ENCODE measurements at regions not wholly inside any gene's neighbourhood (a gene's known extent, or its start where the extent isn't known, plus 50 kb on each side); places are given as distances from the start of the nearest gene placed in this dataset.

DNA sequence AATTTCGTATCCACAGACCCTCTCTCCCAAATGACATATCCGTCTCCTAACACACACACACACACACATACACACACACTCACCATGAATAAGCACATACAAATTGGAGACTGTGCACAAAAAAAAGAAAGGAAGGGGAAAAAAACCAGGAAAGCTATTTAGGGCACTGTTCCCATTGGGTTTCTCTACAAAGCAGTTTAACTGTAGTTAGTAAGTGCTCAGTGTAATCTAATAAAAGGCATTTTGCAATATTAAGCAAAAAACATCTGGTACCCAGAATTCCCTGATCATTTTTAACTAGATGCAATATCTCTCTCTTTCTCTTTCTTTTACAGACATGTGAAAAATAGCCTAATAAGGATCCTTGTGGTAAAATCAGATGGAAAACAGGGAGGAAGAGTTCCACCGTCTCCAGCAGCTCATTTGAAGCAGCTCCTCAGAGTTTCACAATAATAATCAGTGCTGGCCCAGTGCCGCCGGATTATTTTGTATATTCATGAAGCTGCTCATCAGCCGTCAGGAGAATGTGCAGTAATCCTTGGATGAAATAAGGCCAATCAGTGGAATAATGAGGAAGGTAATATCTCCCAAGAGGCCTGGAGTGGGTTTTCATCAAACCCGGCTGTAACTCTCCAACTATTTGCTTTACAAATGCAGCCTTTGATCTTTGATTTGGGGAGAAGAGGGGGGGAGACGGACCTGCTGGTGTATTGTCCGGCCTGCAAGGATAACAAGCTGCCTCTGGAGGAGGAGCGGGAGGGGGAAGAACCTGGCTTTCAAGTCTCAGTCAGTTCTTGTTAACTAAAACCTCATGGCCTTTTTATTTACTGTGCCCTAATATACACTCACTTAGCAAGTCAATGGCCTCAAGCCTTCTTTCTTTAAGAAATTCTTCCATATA, 227.6 kb upstream of the SMIM21 start:
- no peak for DNase-seq

DNA sequence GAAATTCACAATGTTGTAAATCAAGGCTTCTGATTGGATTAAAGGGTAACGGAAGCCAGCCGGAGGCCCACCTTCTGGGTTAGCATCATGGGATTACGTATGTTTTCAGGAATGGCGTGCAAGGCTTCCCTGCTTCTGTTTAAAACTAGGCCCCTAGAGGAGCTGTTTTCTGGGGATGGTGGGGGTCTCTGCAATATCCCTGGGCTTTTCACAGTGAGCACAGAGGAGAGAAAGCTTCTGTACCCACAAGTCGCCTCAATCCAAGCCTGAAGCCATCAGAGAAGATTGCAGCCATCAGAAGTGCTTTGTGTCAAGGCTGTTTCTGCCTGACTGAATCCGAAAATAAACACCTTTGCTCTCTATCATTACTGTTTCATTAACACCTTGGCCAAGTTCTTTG, 226.9 kb upstream of the SMIM21 start:
- no peak for DNase-seq

DNA sequence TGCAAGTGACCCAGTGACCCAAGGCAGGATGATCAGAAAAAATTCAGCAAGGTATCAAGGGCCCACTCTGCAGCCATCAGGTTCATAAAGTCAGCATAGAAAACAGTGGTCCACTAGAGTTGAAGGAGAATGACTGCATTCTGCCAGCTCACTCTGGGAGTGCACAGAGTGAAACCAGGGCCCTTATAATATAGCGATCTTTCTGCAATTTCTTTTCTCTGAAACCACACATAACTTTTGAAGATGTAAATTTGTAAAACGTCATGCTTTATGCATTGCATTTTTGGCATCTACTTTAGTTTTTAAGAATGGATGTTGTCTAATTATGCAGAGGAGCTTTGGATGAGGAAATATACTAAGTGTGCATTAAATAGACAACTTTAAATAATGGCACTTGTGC, 225.0 kb upstream of the SMIM21 start:
- DNase-seq, result no peak

DNA sequence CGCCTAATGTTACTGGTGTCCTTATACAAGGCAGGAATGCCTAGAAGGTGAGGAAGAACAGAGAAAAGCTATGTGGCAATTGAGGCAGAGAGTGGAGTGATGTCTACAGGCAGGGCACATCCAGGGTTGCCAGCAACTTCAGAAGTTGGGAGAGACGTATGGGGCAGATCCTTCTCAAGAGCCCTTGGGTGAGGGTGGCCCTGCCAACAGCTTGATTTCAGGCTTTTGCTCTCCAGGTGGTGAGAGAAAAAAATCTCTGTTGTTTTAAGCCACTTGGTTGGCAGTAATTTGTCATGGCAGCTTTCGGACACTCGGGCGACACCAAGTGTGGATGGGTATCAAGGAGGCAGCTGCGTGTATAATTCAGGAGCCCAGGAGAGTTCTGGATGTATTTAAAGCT, 217.4 kb upstream of the SMIM21 start:
- DNase-seq, result no peak

DNA sequence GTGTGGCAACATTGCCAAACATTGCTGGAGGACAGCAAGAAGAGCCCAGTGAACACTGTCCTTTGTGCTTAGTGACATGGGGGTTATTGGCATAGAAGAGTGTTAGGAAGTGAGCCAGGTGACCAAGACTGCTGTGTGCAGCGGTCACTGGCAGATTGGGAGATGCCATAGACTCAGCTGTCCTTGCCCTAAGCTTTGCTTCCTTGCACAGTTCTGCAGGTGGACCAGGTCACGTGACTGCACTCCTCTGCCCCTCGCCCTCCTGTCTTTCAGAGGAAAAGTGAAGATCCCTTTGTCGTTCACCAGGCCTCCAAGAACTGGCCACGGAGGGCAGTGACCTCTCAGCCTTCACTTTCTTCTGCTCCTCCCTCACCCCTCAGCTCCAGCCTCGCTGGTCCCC, 215.6 kb upstream of the SMIM21 start:
- no peak for DNase-seq

DNA sequence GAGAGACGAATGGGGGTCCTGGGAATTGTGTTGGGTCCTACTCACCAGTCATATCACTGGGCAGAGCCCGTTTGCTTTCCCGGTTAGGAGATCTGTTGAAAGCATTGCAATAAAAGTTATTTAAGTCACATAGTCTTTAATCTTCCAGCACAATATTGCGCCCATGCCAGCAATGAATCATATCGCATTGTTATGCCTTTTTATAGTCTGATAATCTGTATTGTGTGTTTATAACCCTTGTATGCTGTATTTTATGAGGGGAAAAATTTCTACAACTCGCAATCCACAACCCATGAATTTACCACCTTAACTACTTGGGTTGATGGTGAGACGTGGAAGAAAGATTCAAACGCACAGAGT, 211.9 kb upstream of the SMIM21 start:
- no peak for DNase-seq

DNA sequence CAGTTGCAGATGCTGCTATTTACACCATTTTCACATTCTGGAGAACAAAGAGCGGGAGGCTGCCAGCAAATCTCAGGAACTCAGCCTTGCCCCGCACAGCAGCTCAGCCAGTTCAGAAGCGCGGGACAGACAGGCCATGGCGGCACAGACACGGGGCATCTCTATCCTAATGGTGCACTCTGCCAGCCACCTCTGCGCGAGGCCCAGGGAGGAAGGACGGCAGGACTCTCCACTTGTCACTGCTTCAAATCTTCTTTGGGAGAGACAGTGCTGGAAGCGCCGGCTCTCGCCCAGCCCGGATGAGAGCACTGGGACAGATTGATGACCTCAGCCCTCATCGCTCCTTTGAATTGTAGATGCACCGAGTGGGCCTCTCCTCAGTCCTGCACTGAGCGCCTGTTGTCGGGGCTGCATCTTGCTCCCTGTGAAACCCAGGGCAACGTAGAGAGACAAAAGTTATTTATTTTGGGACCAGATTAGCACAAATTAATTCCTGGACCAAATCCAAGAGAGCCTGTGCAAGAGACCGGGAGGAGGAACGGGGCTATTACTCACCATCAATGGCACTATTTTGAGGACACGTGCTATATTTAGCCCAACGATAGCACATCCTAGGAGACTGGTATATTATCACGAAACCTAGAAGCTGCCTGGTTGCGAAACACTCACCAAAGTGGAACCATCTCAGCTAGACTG, 211.4 kb upstream of the SMIM21 start:
- DNase-seq, result peak; percentile 85

DNA sequence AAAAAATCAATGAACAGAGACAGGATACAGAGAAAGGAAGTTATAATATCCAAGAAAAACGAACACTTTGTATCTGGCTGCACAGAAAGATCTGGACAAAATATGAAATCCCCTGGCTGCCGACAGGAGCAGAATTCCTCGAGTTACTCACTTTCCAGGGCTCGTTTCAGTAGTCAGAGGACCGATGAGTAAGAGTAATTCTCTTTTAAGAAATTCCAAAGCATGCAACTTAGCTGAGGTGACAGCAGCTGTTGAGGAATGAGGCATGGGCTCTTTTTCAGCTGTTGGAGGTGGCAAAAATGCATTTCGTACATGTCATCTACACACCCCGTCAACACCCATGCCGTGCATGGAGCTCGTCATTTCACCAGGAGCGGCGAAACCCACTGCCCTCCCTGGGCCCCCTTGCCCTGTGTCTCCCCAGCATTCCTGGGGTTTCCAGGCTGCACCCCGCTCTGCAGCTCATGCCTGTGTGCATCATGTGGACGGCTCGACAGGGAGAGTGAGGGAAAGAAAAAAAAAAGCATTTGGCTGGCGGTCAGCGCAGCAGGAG, 210.8 kb upstream of the SMIM21 start:
- no peak for DNase-seq

DNA sequence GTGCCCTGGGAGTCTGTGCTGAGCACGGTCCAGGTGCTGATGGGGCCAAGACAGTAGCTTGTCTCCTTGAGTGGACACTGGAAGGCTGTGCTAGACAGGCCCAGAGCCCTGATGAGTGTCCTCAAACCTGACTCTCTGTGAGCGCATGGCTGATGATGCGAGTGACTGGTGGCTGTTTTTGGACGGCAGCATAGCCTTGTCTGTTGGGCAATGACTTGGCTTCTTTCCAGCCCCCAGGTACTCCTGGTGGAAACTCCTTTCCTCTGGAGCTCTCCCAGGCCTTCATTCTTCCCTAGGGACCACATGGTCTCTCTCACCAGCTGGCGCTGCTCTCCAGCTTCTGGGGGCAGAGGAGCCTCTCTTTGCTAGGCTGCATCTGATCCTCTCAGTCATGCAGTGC, 207.6 kb upstream of the SMIM21 start:
- DNase-seq, result no peak

DNA sequence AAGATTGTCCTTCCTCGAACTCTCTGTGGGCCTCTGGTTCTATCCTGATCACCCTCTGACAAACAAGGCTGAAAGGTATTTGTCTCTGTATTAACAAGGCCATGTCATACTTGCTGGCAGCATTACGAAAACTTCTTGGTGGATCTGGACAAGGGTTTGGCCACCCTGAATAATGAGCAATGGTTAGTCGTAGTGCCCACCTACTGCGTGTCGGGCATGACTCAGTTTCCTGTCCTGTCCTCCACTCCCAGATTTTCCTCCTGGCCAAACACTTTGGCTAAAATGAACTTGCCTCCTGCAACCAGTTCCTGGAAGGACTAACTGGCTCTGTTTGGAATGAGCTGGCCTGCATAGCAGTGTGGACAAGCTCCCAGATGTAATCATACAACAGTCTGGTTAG, 198.5 kb upstream of the SMIM21 start:
- DNase-seq, result no peak

DNA sequence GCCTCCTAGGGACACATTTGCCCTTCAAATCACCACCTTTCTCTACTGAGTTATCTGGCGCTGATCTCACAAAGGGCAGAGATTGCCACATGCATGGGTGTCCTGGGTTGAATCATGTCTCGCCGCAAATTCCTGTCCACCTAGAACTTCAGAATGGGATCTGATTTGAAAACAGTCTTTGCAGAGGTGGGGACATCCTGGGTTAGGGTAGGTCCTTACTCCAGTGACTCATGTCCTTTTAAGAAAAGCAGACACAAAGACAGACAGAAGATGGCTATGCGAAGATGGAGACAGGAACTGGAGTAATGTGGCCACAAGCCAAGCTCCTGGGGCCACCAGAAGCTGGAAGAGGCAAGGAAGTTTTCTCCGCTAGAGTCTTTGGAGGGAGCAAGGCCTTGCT, 197.4 kb upstream of the SMIM21 start:
- DNase-seq, result no peak

DNA sequence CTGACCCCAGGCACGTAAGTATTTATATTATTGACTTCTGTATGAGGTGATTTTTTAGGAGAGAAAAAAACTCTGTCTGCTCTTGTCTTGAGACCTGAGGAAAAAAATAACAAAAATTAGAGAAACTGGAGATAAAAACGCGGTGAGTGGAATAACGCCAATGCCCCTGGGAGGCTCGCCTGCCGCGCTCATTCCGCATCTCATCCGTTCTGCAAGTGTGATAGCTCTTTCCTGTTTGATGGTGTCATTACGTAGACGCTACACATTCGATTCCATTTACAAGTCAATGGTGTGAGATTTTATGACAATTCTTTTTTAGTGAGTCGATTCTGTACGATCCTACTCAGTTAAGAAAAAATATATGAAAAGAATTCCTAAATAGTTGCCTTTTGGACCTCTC, 194.3 kb upstream of the SMIM21 start:
- DNase-seq, result no peak

DNA sequence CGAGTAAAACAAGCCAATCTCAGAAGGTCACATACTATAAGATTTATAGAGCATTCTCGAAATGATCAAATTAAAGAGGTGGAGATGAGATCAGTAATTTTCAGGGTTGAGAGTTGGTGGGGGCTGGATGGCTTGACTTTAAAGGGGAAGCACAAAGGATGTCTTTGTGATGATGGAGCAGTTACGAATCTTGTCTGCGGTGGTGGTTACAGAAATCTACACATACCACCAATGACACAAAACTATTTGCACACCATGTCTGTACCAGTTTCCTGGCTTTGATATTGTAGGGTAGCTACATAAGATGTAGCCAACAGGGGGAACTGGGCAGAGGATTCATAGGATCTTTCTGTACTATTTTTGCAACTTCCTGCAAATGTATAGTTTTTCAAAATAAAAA, 190.6 kb upstream of the SMIM21 start:
- DNase-seq, result no peak

DNA sequence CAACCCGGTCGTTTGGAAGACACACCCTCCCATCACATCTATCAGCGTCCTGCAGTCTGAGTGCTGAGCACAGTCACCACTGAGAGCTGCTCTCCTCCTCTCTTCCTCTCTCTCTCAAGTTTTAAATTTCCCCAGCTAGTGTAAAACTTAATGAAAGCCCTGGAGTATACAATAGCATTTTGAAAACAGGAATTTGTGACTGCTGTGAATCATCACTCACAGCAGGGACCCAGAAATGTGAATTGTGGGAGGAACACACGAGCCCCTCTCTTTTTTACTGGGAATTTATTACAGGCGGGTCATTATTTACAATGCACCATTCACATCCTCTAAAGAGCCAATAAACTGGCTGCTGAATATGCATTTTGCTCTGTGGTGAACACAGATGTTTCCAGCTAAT, 185.0 kb upstream of the SMIM21 start:
- DNase-seq, result no peak

DNA sequence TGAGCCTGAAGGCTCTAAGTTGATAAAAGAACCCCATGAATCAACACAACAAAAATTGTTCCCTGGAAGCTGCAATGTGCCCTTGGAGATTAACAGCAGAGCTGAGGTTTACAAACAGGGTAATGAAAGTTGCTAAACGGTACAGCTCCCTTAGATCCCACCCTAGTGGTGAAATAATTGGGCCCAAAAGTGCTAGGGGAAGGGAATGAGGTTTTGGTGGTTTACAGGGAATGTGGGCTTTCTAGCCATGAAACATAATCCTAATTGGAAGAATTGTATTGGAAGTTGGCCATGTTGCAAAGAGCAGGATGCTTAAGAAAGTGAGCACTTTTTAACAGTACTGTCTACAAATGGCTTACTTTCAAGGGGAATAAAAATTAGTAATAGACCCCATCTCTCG, 180.2 kb upstream of the SMIM21 start:
- no peak for DNase-seq

DNA sequence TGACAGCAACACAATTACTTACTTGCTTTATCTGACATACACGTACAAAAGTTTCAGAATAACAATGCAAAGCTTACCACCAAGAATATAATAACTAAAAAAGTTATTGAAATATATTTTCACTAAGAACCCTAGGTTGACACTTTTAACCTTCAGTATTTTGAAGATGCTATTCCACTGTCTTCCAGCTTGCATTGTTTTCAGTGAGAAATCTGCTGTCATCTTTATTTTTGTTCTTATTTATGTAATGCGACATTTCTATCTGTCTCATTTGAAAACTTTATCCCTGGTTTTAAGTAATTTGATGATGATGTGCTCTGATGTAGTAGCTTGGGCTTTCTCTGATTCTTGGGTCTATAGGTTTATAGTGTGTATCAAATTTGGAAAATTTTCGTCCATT, 165.0 kb upstream of the SMIM21 start:
- no peak for DNase-seq

DNA sequence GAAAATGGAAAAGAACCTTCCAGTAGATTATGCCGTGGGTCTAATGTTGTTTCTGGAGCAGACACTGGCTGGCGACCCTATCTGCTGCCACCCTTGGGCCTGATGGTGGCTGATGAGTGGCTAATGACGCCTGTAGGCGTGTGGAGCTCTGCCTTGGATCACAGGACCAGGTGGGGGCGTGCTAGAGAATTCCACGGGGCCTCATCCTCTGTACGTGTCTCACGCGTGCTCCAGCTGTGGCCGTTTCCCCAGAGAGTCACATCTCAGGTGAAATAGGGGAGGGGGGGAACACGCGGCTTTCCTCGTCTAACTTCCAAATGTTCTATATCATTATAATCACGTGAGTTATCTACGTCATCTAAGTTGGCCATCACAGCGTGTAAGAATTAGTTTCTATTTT, 160.9 kb upstream of the SMIM21 start:
- no peak for DNase-seq

DNA sequence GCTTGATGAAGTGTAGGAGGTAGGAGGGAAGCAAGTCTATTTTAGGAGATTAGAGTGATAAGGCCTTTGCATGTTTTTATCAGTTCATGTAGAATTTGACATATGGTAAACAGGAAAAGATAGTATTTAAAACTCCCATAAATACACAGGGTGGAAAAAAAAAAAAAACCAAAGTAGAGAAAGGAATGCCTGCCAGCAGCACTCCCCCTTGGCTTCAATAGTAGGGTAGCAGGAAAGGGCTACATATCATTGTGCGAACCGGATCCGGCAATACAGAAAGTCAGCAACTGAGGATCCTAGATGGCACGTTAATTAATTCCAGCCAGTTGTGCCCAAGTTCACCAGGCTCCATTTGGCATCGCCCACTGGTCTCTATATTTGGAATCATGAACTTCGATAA, 159.6 kb upstream of the SMIM21 start:
- DNase-seq, result no peak

DNA sequence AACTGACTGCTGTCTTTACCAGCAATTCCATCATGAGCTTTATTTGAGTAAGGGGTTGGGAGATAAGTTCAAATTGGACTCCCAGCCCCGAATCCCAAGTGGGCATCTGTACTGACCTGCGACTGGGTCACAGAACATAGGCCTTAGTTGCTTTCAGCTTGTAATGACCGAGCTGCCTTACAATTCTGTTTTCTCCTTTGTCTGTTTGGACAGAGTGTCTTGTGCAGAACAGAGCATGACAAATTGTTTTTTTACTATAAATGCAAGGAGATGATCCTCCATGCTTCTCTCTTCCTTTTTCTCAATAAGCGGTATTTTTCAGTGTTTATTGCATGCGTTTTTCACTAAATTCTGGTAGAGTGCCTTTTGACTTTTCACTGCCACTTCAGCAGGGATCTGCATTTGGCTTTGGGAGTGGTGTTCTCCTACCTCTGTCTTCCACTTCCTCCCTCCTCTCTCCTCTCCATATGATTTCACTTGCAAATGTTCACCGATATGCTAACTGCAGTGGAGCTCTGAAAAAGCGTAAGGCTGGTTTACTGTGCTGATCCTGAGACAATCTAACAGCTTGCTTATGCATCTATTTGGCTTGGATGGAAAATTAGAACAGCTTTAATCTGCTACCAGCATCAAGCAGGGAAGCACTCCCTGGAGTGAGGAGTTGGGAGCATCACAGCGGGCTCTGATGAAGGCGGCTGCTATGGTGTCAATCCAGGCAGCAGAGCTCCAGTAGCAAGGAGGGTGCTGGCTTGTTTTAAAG, 158.8 kb upstream of the SMIM21 start:
- DNase-seq, result no peak

DNA sequence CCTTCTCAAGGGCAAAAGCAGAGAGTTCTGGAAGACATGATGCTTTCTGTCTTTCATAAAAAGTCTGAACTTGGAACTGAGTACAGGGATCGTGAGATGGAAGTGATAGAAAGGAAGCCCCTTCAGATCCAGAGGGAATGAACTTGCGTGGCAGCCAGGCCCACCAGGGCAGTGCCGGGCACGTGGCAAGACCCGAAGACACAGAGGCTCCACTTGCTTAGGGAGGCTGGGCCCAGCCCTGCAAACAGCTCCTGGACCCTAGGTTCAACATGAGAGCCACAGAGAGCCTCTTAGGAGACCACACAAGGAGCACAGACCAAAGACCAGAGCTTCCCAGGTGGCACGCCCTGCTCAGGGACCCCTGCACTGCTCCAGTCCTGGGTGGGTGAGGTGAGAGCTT, 155.4 kb upstream of the SMIM21 start:
- DNase-seq, result no peak

DNA sequence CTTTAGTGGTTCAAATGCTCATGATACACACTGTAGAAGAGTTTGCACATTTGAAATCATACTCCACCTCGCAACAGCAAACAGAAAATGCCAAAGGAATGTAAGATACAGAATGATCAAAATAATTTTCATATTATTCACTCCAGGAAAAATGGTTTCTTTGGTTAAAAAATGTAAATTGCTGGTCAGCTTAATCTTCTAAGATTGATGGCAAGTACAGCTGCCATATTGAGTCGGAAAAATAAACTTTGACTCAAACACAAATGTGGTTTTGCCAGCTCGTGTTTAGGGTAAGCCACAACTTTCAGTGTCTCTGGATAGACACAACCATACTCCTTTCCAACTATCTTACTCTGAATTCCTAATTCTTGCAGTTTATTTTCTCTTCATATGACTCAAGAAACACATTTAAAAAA, 154.9 kb upstream of the SMIM21 start:
- DNase-seq, result no peak

DNA sequence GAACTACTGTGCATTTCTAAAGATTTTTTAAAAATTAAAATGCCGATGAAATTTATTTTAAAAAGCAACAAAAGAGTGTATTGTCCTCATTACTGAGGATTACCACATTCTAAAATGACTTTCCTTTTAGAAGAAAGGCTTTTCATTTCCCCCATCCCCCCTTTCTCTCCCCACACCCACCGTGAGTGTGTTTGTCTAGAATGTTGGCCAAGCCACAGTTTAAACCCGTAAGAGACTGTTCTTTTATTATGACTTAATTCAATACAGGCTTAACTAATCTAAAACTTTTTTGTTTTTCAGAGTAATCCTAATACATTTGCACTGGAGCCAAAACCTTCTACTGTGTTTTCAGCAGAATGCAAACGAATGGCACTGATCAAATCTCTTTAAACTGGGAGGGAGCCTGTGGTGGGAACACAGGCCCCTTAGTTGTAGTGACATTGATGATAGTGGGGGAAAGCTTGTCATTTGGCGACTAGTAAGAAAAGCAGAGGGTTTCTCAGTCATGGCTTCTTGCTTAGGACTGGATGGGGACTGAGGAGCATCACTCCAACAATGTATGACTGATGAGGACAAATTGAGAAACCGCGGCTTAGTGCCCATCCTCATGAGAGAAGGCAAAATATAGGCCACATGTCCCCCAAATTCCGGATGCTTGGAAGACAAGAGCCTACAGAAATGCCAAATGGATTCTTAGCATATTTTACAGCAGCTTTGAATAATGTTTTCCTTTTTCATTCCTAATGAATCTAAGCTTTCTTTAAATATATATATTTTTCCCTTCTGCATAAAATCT, 154.0 kb upstream of the SMIM21 start:
- DNase-seq, result no peak

DNA sequence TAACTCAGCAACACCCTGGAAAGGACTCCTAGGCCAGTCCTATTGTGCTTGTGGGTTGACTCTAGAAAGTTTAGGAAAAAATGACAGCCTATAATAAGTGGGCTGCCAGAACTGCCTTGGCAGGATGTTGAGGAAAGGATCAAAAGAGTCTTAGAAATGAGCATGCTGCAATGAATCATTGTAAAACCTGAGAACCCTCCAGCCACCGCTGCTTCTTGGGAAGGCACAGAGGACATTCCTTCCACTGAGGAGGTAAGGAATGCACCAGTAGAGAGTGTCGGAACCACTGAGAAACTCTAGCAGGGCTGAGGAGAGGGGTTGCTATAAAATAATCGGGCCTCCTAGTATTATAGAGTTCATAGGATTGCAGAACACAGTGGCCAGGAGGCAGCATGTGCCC, 146.7 kb upstream of the SMIM21 start:
- no peak for DNase-seq
